Liver (tissue), 3 donors: ENCODE measurements at regions not wholly inside any gene's neighbourhood (a gene's known extent, or its start where the extent isn't known, plus 50 kb on each side); places are given as distances from the start of the nearest gene placed in this dataset.

Experiments
- REST ChIP-seq: IDR thresholded peaks from 2 replicates; pipeline ENCODE4 v1.6.1; 2016; ENCODE audit warnings: antibody characterized with exemption, mild to moderate bottlenecking
- SP1 ChIP-seq: IDR thresholded peaks from 2 replicates; pipeline ENCODE4 v1.6.1; 2018; ENCODE audit warnings: antibody characterized with exemption, mild to moderate bottlenecking
- TAF1 ChIP-seq: conservative IDR thresholded peaks from 2 replicates; pipeline ENCODE4 v1.6.1; 2016; ENCODE audit warnings: antibody characterized with exemption, mild to moderate bottlenecking
- TF ChIP-seq, protein P1 (sequence below): fragments of 150-350 bp; IDR thresholded peaks from 2 replicates; pipeline ENCODE4 v1.5.1; 2017; ENCODE audit warnings: improper control_type of control experiment, low read depth, low read length; ENCODE audit not compliant: missing input control
- donor health status: healthy.
- donor health status: healthy.

GRCh38 chr4:151993521-151993920, 232.7 kb upstream of the GATB start:
- TF ChIP-seq TAF1 (no peak), SP1 (no peak), REST (no peak)
- TF ChIP-seq, protein P1, sequence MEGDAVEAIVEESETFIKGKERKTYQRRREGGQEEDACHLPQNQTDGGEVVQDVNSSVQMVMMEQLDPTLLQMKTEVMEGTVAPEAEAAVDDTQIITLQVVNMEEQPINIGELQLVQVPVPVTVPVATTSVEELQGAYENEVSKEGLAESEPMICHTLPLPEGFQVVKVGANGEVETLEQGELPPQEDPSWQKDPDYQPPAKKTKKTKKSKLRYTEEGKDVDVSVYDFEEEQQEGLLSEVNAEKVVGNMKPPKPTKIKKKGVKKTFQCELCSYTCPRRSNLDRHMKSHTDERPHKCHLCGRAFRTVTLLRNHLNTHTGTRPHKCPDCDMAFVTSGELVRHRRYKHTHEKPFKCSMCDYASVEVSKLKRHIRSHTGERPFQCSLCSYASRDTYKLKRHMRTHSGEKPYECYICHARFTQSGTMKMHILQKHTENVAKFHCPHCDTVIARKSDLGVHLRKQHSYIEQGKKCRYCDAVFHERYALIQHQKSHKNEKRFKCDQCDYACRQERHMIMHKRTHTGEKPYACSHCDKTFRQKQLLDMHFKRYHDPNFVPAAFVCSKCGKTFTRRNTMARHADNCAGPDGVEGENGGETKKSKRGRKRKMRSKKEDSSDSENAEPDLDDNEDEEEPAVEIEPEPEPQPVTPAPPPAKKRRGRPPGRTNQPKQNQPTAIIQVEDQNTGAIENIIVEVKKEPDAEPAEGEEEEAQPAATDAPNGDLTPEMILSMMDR = no peak
